Skeletal muscle cell (primary cell): ENCODE measurements at regions not wholly inside any gene's neighbourhood (a gene's known extent, or its start where the extent isn't known, plus 50 kb on each side); places are given as distances from the start of the nearest gene placed in this dataset.

ENCODE experiments used
- DNase-seq: peaks from one replicate; pipeline ENCODE4 v3.0.0-alpha.2; 2010; ENCODE audit warnings: low read depth
- H3K4me3 ChIP-seq: 2 replicates; pipeline ENCODE4 v1.5.1; 2011; ENCODE audit warnings: low read depth, mild to moderate bottlenecking, control low read depth, low read length, moderate library complexity

DNA sequence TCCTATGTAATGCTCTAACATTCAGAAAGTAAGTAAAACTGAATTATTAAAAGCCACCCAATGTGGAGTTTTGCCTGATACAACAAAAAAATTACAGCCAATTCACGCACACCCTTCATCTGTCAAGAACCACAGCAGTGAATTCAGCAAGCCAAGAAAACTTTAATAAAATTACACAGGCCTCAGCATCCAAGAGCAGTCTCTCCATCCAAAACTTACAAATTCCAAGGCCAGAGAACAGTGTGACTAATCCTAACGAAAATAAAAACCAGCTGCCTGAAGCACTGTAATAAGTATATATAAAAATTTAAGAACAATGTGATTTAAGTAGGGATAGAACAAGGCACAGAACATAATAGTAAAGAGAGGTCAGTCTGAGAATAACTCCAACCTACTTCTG lies 54.2 kb downstream of the SIX6 start:
- peak; percentile 53 for DNase-seq

DNA sequence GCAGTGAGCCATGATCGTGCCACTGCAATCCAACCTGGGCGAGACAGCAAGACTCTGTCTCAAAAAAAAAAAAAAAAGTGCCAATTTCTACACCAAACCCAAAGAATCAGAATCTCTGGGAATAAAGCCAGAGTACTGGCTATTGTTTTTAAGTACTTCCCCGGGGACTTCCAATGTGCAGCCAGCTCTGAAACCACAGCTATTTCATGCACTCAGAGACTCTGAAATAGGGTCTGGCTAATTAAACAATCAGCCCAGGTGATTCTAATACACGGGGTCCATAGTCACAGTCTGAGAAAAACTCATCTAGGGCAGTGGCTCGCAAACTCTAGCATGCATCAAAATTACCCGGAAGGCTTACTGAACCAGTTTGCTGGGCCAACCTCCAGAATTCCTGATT lies 56.3 kb downstream of the SIX6 start:
- H3K4me3 ChIP-seq = no peak overlapping the region
- peak; percentile 74 for DNase-seq

More for the DNA sequence above, 54.2 kb downstream of the SIX6 start:
- no peak overlapping the region for H3K4me3 ChIP-seq

DNA sequence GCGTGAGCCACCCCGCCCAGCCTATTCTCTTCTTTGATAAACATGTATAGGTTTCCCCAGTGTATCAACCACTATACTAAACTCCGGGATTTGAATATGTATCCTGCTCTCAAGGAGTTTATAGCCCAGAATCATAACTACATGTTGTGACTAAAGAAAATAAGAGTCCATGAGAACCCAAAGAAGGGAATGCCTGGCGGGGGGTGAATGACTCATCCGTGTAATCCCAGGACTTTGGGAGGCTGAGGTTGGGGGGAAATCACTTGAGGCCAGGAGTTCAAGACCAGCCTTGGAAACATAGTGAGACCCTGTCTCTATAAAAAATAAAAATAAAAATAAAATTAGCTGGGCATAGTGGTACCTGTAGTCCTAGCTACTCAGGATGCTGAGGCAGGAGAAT lies 57.2 kb downstream of the SIX6 start:
- no peak overlapping the region for H3K4me3 ChIP-seq
- no peak for DNase-seq

DNA sequence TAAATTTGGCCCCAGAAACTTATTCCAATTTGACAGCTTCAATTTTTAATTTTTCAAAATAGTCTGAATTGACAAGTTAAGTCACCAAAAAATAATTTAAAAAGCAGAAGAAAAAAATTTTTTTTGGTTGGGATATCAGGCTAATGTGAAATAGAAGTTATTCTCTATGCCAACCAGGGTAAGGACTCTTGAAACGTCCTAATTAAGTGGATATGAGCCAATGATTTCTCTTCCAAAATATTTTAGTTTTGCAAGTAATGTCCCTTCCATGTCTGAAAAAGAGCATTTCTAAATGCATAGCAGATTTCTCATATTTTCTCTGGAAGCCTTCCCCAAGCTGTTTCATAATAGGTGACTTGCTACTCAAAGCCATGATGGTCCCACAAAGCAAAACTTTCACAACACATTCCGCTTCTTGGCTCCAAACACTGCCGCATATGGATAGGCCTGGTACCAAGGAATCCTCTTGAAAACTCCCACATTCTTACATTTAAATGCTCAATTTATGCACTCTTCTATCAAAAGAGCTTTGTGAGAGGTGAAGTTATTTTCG lies 65.1 kb downstream of the SIX6 start:
- no peak overlapping the region for H3K4me3 ChIP-seq
- DNase-seq = peak; percentile 79

DNA sequence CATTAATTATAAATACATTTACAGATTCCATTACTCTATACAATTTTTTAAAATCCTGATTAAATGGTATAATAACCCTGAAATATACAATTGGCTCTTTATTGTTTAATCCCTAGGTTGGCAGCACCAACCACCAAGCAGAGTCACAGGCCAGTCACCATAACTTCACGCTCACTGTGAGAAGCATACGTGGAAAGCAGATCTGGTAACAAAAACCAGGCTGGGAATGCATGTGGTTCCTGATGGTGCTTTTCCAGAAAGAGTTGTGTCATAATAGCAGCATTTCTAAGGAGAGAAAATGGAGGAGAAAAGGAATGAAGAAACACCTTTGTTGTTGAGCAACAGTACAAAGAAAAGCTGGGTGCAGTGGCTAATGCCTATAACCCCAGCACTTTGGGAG lies 66.1 kb downstream of the SIX6 start:
- H3K4me3 ChIP-seq = no peak overlapping the region
- no peak for DNase-seq

DNA sequence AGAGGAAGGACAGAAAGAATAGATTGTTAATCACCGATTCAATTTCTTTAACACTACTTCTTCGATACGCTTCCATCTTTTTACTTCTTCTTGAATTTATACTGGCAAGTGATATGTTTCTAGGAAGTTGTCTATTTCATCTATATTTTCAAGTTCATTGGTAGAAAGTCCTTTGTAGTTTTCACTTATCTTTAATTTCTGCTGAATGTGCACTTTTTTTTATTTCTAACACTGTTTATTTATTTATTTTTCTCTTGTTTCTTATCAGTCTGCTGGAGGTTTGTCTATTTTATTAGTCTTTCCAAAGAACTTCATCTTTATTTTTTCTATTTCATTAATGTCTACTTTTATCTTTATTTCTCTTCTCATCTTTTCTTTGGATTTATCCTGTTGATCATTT lies 63.6 kb downstream of the SIX1 start:
- H3K4me3 ChIP-seq = no peak overlapping the region
- no peak for DNase-seq

DNA sequence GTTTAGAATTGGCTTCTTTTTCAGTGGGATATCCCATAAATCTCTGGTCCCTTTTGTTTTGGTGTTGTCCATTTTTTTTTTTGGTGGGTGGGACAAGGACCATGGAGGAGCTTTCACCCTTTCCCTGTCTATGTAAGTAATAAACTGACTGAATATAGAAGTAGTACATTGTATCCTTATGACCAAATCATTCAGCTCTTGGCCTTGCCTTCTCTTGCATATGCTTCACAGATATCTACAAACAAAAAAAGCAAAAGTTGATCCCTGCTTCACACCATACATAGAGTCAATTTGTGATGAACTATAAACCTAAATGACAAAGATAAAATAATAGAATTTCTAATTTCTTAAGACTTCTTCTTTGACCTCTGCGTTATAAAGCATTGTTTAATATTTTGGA lies 59.8 kb downstream of the SIX1 start:
- no peak overlapping the region for H3K4me3 ChIP-seq
- DNase-seq = no peak

DNA sequence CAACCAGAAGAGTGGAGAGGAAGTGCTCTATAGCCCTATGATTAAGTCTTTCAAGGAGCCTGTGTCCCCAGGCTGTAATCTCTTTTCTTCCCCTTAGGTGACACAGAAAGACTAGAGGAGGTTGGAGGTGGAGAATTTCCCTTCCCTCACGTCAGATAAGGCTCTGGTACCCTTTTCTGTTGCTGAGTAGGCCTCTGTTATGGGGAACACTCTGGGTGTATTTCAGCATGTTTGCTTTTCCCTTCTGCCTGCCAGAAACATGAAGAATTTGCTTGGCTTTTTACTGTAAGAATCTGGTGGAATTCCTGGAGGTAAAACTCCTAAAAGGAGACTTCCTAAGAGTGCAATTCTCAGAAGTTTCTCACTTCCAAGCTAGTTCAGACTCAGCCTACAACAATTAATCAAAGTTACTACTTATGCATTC lies 58.3 kb downstream of the SIX1 start:
- H3K4me3 ChIP-seq = no peak overlapping the region
- peak; percentile 13 for DNase-seq
